HCT116 (cell line): ENCODE measurements at regions not wholly inside any gene's neighbourhood (a gene's known extent, or its start where the extent isn't known, plus 50 kb on each side); places are given as distances from the start of the nearest gene placed in this dataset.

Source experiments
- ATAC-seq: fragments of 200-7000 bp; cut with Tn5 transposase; 2 replicates; pipeline ENCODE4 v1.9.1; 2020; ENCODE audit warnings: mild to moderate bottlenecking, moderate library complexity
- BruUV-seq: library from RNA; stranded (reverse); fragments of 400-500 nt; replicated peaks from 2 replicates; lab custom pipeline; 2021; lab: Mats Ljungman, UMichigan
- CTCF ChIA-PET: fragments of 300-600 bp; sonication (Branson Sonifier 250); formaldehyde crosslinking; loops from one replicate; lab custom pipeline; 2021; ENCODE audit warnings: antibody characterized with exemption; lab: Charles Lee
- POLR2A ChIA-PET: fragments of 300-600, 350-600 bp; sonication (Branson Sonifier 250); formaldehyde crosslinking; loops from one replicate; lab custom pipeline; 2021; ENCODE audit warnings: antibody characterized with exemption; lab: Charles Lee
- RAD21 ChIA-PET, 2 experiments: fragments of 300-600 bp; sonication (Branson Sonifier 250); formaldehyde crosslinking; loops; one replicate each; lab custom pipeline; 2023; ENCODE audit warnings: low total read pairs in 2 of 2; ENCODE audit not compliant: uncharacterized antibody in 2 of 2, unreplicated experiment in 2 of 2, low non-redundant PET in 1 of 2; lab: Charles Lee
- DNase-seq: peaks from one replicate; pipeline ENCODE4 v3.0.0-alpha.2; 2010; ENCODE audit warnings: low read depth, low spot score
- H2AFZ ChIP-seq: fragments of 200-600 bp; shearing (Covaris generic), sonication (generic); 2 replicates; pipeline ENCODE4 v1.6.1; 2017; ENCODE audit warnings: low read depth, mixed run types, mixed read lengths, antibody characterized with exemption, low read length; ENCODE audit not compliant: poor library complexity, severe bottlenecking
- H3K27ac ChIP-seq: 2 replicates; pipeline ENCODE4 v1.5.1; 2012; ENCODE audit warnings: low read depth, low read length
- H3K27me3 ChIP-seq: fragments of 200-600 bp; sonication (generic); 2 replicates; pipeline ENCODE4 v1.6.1; 2016; ENCODE audit warnings: mixed run types, low read length, mixed read lengths; ENCODE audit not compliant: insufficient read depth
- H3K36me3 ChIP-seq, 2 experiments: fragments of 200-500 bp in 1 of 2; fragments of 200-600 bp in 1 of 2; sonication (Bioruptor generic) in 1 of 2; sonication (generic) in 1 of 2; 2 replicates each; pipeline versions ENCODE4 v1.5.1 to v1.6.1; 2014 to 2016; ENCODE audit warnings: low read length in 2 of 2, inconsistent platforms in 1 of 2, mixed read lengths in 1 of 2, mixed run types in 1 of 2; ENCODE audit not compliant: insufficient read depth in 2 of 2, control insufficient read depth in 1 of 2
- H3K4me1 ChIP-seq, 2 experiments: fragments of 200-600 bp in 1 of 2; sonication (generic) in 1 of 2; 2 replicates each; pipeline versions ENCODE4 v1.5.1 to v1.6.1; 2012 to 2017; ENCODE audit warnings: low read length in 2 of 2, inconsistent platforms in 1 of 2, mild to moderate bottlenecking in 1 of 2, mixed read lengths in 1 of 2, mixed run types in 1 of 2, moderate library complexity in 1 of 2; ENCODE audit not compliant: insufficient read depth in 2 of 2, control insufficient read depth in 1 of 2
- H3K4me2 ChIP-seq: fragments of 200-600 bp; sonication (generic); 2 replicates; pipeline ENCODE4 v1.6.1; 2017; ENCODE audit warnings: mixed run types, low read length, mixed read lengths
- H3K4me3 ChIP-seq, 2 experiments: fragments of 200-600 bp in 1 of 2; sonication (generic) in 1 of 2; replicated peaks in 1 of 2; 2 replicates each; pipeline ENCODE4 v1.5.1; 2011 to 2016; ENCODE audit warnings: low read length in 2 of 2, control low read depth in 1 of 2, low read depth in 1 of 2, mild to moderate bottlenecking in 1 of 2, mixed read lengths in 1 of 2, mixed run types in 1 of 2
- H3K79me2 ChIP-seq: fragments of 200-600 bp; sonication (generic); 2 replicates; pipeline ENCODE4 v1.6.1; 2017; ENCODE audit warnings: mild to moderate bottlenecking, mixed run types, low read length, moderate library complexity, mixed read lengths; ENCODE audit not compliant: insufficient read depth
- H3K9ac ChIP-seq: fragments of 200-600 bp; sonication (generic); 2 replicates; pipeline ENCODE4 v1.6.1; 2016; ENCODE audit warnings: low read length, mixed read lengths
- H3K9me2 ChIP-seq: fragments of 200-600 bp; sonication (generic), shearing (Covaris generic); 2 replicates; pipeline ENCODE4 v1.6.1; 2017; ENCODE audit warnings: mixed run types, mild to moderate bottlenecking, moderate library complexity; ENCODE audit not compliant: insufficient read depth
- H3K9me3 ChIP-seq, 2 experiments: fragments of 200-500 bp in 1 of 2; fragments of 200-600 bp in 1 of 2; sonication (Bioruptor generic) in 1 of 2; sonication (generic) in 1 of 2; 2 replicates each; pipeline ENCODE4 v1.6.1; 2014 to 2017; ENCODE audit warnings: low read length in 2 of 2, mixed read lengths in 2 of 2, inconsistent platforms in 1 of 2, low read depth in 1 of 2, mild to moderate bottlenecking in 1 of 2, mixed run types in 1 of 2, moderate library complexity in 1 of 2; ENCODE audit not compliant: control insufficient read depth in 1 of 2, insufficient read depth in 1 of 2
- H4K20me1 ChIP-seq: fragments of 200-600 bp; sonication (generic), shearing (Covaris generic); 2 replicates; pipeline ENCODE4 v1.6.1; 2017; ENCODE audit warnings: mixed run types, mild to moderate bottlenecking, moderate library complexity; ENCODE audit not compliant: insufficient read depth
- CEBPB ChIP-seq: IDR thresholded peaks from 2 replicates; pipeline ENCODE4 v1.6.1; 2012; ENCODE audit warnings: low read depth
- ELF1 ChIP-seq: IDR thresholded peaks from 2 replicates; pipeline ENCODE4 v1.6.1; 2012; ENCODE audit warnings: low read depth, borderline replicate concordance
- EZH2 ChIP-seq: fragments of 200-600 bp; sonication (generic); IDR thresholded peaks from 2 replicates; pipeline ENCODE4 v1.6.1; 2017; ENCODE audit warnings: antibody characterized with exemption, mixed run types
- EZH2phosphoT487 ChIP-seq: fragments of 200-600 bp; IDR thresholded peaks from 2 replicates; pipeline ENCODE4 v1.6.1; 2018; ENCODE audit warnings: antibody characterized with exemption, borderline replicate concordance
- FOSL1 ChIP-seq: IDR thresholded peaks from 2 replicates; pipeline ENCODE4 v1.6.1; 2012; ENCODE audit warnings: low read depth
- JUND ChIP-seq: IDR thresholded peaks from 2 replicates; pipeline ENCODE4 v1.6.1; 2012
- POLR2A ChIP-seq: IDR thresholded peaks from 2 replicates; pipeline ENCODE4 v1.7.0; 2011; ENCODE audit warnings: borderline replicate concordance; ENCODE audit not compliant: insufficient read depth, insufficient read length; ENCODE audit errors: extremely low read depth
- POLR2AphosphoS5 ChIP-seq: IDR thresholded peaks from 2 replicates; pipeline ENCODE4 v1.6.1; 2011; ENCODE audit warnings: mild to moderate bottlenecking, low read depth, low read length, moderate library complexity
- SIN3A ChIP-seq: IDR thresholded peaks from 2 replicates; pipeline ENCODE4 v1.6.1; 2012; ENCODE audit warnings: low read depth
- SRF ChIP-seq: IDR thresholded peaks from 2 replicates; pipeline ENCODE4 v1.6.1; 2012; ENCODE audit warnings: low read depth
- TCF7L2 ChIP-seq: IDR thresholded peaks from 2 replicates; pipeline ENCODE4 v1.7.0; 2011; ENCODE audit warnings: borderline replicate concordance, inconsistent platforms; ENCODE audit not compliant: insufficient read depth, insufficient read length; ENCODE audit errors: extremely low read depth
- YY1 ChIP-seq: IDR thresholded peaks from 2 replicates; pipeline ENCODE4 v1.6.1; 2011; ENCODE audit warnings: low read length, low read depth, moderate library complexity, mild to moderate bottlenecking; ENCODE audit not compliant: insufficient replicate concordance; ENCODE audit errors: extremely low read depth
- ZNF274 ChIP-seq: fragments of 200-500 bp; sonication (Bioruptor generic); IDR thresholded peaks from 2 replicates; pipeline ENCODE4 v1.6.1; 2014; ENCODE audit warnings: mild to moderate bottlenecking, low read depth, low read length, inconsistent platforms
- intact Hi-C: fragments of 100-400 bp; cut with micrococcal nuclease; formaldehyde crosslinking; loops from 2 replicates; pipeline ENCODE4 v1.10.0; 2022
- TF ChIP-seq, protein P1 (sequence below): IDR thresholded peaks from 2 replicates; pipeline ENCODE4 v1.6.1; 2012
- TF ChIP-seq, protein P2 (sequence below), 3 experiments: fragments of 200-600 bp in 1 of 3; sonication (generic) in 1 of 3; IDR thresholded peaks in 2 of 3; conservative IDR thresholded peaks in 1 of 3; 2 replicates each; pipeline ENCODE4 v1.5.1; 2012 to 2017; ENCODE audit warnings: low read depth in 2 of 3, low read length in 2 of 3, antibody characterized with exemption in 1 of 3, borderline replicate concordance in 1 of 3, control low read depth in 1 of 3, mild to moderate bottlenecking in 1 of 3, mixed read lengths in 1 of 3, mixed run types in 1 of 3, moderate library complexity in 1 of 3; ENCODE audit not compliant: insufficient read depth in 1 of 3
- TF ChIP-seq, protein P3 (sequence below): IDR thresholded peaks from 2 replicates; pipeline ENCODE4 v1.6.1; 2012; ENCODE audit warnings: low read depth
- TF ChIP-seq, protein P4 (sequence below): IDR thresholded peaks from 2 replicates; pipeline ENCODE4 v1.6.1; 2011; ENCODE audit warnings: mild to moderate bottlenecking, low read length, moderate library complexity; ENCODE audit not compliant: insufficient replicate concordance; ENCODE audit errors: extremely low read depth

DNA sequence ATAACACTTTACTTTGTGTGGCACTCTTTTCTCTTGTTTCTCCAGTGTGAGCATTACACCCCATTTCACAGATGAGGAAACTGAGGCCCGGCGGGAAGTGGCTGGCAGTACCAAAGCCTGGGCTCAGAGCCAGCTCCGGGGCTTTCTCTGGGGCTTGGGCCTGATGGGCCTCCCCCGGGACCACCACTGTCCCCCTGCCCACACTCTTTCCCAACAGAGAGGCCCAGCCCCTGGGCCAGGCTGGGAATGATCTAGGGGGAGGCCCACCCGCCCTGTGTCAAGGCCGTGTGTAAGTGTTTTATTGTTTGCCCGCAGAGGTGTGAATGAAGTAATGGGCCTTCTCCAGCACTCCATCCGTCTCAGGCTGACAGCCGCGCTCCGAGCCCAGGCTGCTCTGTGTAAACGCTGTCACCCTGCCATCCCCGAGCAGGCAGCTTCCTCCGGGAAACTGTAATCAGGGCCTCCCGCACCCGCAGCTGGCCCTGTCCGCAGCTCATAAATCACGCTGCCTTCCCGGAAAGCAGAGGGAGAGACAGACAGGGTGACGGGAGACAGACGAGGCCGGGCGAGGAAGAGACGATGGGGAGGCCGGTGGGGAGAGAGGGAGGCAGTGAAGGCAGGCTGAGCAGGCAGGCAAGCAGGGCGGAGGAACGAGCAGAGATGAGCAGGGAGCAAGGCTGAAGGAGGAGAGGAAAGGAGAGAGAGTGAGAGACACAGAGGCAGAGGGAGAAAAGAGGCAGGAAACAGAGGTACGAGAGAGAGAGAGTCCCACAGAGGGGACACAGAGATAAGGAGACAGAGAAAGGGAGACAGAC is 109.7 kb upstream of the ZBTB40 start:
- CTCF ChIA-PET: no interaction called here
- Histone ChIP-seq H3K9me2 (no peaks in the 10 kb centered on the region), H4K20me1 (no peaks in the 10 kb centered on the region), H2AFZ (no peak overlapping the region), H3K9ac (no peak overlapping the region), H3K36me3 (no peaks in the 10 kb centered on the region), H3K9me3 (no peaks in the 10 kb centered on the region), H3K4me3 (no peak overlapping the region), H3K79me2 (no peaks in the 10 kb centered on the region), H3K27me3 (peaks cover 11% of the 10 kb centered on the region; the same call in 1 of the 2 replicates), H3K4me1 (no peaks in the 10 kb centered on the region), H3K27ac (no peak overlapping the region), H3K4me2 (no peak overlapping the region)
- ATAC-seq: no peak
- TF ChIP-seq ELF1: no peak
- TF ChIP-seq ZNF274: no peak
- no peak for TF ChIP-seq TCF7L2
- TF ChIP-seq YY1: no peak
- no peak for TF ChIP-seq SRF
- no peak for TF ChIP-seq SIN3A
- TF ChIP-seq POLR2AphosphoS5: no peak
- TF ChIP-seq POLR2A: no peak
- no peak for TF ChIP-seq EZH2phosphoT487
- TF ChIP-seq FOSL1: no peak
- TF ChIP-seq JUND: no peak
- TF ChIP-seq CEBPB: no peak
- TF ChIP-seq, protein P1, sequence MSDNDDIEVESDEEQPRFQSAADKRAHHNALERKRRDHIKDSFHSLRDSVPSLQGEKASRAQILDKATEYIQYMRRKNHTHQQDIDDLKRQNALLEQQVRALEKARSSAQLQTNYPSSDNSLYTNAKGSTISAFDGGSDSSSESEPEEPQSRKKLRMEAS: no peak
- TF ChIP-seq, protein P2, sequence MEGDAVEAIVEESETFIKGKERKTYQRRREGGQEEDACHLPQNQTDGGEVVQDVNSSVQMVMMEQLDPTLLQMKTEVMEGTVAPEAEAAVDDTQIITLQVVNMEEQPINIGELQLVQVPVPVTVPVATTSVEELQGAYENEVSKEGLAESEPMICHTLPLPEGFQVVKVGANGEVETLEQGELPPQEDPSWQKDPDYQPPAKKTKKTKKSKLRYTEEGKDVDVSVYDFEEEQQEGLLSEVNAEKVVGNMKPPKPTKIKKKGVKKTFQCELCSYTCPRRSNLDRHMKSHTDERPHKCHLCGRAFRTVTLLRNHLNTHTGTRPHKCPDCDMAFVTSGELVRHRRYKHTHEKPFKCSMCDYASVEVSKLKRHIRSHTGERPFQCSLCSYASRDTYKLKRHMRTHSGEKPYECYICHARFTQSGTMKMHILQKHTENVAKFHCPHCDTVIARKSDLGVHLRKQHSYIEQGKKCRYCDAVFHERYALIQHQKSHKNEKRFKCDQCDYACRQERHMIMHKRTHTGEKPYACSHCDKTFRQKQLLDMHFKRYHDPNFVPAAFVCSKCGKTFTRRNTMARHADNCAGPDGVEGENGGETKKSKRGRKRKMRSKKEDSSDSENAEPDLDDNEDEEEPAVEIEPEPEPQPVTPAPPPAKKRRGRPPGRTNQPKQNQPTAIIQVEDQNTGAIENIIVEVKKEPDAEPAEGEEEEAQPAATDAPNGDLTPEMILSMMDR (IDR thresholded peaks at IDR 0.05 in 2 of 3, conservative IDR thresholded peaks at IDR 0.05 in 1 of 3; ENCODE audit: borderline replicate concordance in 1 of 3, insufficient read depth in 1 of 3, low read depth in 2 of 3, low read length in 2 of 3): no peak
- TF ChIP-seq, protein P3, sequence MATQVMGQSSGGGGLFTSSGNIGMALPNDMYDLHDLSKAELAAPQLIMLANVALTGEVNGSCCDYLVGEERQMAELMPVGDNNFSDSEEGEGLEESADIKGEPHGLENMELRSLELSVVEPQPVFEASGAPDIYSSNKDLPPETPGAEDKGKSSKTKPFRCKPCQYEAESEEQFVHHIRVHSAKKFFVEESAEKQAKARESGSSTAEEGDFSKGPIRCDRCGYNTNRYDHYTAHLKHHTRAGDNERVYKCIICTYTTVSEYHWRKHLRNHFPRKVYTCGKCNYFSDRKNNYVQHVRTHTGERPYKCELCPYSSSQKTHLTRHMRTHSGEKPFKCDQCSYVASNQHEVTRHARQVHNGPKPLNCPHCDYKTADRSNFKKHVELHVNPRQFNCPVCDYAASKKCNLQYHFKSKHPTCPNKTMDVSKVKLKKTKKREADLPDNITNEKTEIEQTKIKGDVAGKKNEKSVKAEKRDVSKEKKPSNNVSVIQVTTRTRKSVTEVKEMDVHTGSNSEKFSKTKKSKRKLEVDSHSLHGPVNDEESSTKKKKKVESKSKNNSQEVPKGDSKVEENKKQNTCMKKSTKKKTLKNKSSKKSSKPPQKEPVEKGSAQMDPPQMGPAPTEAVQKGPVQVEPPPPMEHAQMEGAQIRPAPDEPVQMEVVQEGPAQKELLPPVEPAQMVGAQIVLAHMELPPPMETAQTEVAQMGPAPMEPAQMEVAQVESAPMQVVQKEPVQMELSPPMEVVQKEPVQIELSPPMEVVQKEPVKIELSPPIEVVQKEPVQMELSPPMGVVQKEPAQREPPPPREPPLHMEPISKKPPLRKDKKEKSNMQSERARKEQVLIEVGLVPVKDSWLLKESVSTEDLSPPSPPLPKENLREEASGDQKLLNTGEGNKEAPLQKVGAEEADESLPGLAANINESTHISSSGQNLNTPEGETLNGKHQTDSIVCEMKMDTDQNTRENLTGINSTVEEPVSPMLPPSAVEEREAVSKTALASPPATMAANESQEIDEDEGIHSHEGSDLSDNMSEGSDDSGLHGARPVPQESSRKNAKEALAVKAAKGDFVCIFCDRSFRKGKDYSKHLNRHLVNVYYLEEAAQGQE: no peak
- no peak for TF ChIP-seq EZH2
- TF ChIP-seq, protein P4, sequence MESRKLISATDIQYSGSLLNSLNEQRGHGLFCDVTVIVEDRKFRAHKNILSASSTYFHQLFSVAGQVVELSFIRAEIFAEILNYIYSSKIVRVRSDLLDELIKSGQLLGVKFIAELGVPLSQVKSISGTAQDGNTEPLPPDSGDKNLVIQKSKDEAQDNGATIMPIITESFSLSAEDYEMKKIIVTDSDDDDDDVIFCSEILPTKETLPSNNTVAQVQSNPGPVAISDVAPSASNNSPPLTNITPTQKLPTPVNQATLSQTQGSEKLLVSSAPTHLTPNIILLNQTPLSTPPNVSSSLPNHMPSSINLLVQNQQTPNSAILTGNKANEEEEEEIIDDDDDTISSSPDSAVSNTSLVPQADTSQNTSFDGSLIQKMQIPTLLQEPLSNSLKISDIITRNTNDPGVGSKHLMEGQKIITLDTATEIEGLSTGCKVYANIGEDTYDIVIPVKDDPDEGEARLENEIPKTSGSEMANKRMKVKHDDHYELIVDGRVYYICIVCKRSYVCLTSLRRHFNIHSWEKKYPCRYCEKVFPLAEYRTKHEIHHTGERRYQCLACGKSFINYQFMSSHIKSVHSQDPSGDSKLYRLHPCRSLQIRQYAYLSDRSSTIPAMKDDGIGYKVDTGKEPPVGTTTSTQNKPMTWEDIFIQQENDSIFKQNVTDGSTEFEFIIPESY: no peak
- DNase-seq: no peak
- intact Hi-C loops: no loop called here
- RAD21 ChIA-PET: no interaction called here
- BruUV-seq: no TSS peak
- POLR2A ChIA-PET: no interaction called here
